ENCODE measurements at regions not wholly inside any gene's neighbourhood (a gene's known extent, or its start where the extent isn't known, plus 50 kb on each side); places are given as distances from the start of the nearest gene placed in this dataset.

DNA sequence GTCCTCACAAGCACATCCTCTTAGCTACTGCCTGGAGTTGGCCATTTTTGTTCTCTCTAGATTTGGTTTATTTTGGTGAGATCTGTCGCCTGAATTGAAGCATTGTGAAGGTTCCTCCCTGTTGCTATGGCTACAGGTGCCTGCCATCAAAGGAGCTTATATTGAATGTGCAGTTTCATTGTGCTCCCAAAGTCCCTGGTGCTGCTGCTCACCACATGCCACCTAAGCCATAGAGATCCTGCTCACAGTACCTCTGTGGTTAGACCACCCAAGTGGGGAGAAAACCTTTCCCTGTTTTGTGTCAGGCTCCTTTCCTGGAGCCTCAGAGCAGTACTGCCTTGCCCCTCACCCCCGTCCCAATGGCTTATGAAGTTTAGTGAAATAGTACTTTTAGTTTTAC, 383.4 kb downstream of the TMEM38B start:
- Histone ChIP-seq H3K4me2 (ENCODE audit: low read length) (no peak overlapping the region), H3K9me3 (ENCODE audit: low read length) (no peaks in the 10 kb centered on the region), H4K20me1 (ENCODE audit: low read length) (no peaks in the 10 kb centered on the region), H3K36me3 (ENCODE audit: low read depth, low read length) (no peaks in the 10 kb centered on the region), H3K9ac (ENCODE audit: low read length) (no peak overlapping the region), H3K79me2 (ENCODE audit: low read length) (no peaks in the 10 kb centered on the region), H3F3A (ENCODE audit: low read length, unreplicated experiment) (no peaks in the 10 kb centered on the region), H3K27ac (ENCODE audit: low read length) (no peak overlapping the region), H3K4me3 (ENCODE audit: low read length) (no peak overlapping the region), H2AFZ (ENCODE audit: low read length) (no peak overlapping the region), H3K9me2 (replicated peaks; ENCODE audit: low read length) (no peaks in the 10 kb centered on the region), H3K27me3 (ENCODE audit: low read length) (no peaks in the 10 kb centered on the region), H3K4me1 (ENCODE audit: insufficient read depth, low read length) (no peaks in the 10 kb centered on the region)
- ChIA-PET POLR2A (ENCODE audit: unreplicated experiment) (no interaction called here), CTCF (no interaction called here)
- ATAC-seq (no peak), DNase-seq (no peak)
- BruUV-seq (replicated peaks): no TSS peak
- TF ChIP-seq EZH2 (IDR thresholded peaks at IDR 0.05; ENCODE audit: low read length, unreplicated experiment) (no peak), EZH2phosphoT487 (IDR thresholded peaks at IDR 0.05; ENCODE audit: borderline replicate concordance, low read length) (no peak)
- TF ChIP-seq, protein P1, sequence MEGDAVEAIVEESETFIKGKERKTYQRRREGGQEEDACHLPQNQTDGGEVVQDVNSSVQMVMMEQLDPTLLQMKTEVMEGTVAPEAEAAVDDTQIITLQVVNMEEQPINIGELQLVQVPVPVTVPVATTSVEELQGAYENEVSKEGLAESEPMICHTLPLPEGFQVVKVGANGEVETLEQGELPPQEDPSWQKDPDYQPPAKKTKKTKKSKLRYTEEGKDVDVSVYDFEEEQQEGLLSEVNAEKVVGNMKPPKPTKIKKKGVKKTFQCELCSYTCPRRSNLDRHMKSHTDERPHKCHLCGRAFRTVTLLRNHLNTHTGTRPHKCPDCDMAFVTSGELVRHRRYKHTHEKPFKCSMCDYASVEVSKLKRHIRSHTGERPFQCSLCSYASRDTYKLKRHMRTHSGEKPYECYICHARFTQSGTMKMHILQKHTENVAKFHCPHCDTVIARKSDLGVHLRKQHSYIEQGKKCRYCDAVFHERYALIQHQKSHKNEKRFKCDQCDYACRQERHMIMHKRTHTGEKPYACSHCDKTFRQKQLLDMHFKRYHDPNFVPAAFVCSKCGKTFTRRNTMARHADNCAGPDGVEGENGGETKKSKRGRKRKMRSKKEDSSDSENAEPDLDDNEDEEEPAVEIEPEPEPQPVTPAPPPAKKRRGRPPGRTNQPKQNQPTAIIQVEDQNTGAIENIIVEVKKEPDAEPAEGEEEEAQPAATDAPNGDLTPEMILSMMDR (conservative IDR thresholded peaks at IDR 0.05; ENCODE audit: low read depth, low read length): no peak
- intact Hi-C loops (cut with micrococcal nuclease): no loop called here

DNA sequence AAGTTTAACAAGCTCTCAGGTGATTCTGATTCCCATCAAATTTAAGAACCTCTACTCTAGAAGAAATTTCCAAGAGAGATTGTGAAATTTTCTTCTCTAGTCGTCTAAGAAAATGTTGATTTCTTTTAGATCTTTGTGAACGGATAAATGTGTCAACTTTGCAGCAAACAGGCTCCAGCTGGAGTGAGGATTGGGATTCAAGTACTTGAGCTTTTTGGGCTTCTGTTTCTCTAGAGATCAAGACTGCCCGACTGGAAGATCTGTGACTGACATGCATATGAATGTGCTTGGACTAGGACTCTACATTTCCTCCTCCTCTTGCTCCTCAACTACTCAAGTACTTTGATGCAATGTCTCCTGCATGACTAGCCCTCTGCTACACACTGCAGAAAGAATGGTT, 388.3 kb downstream of the TMEM38B start:
- TF ChIP-seq EZH2 (IDR thresholded peaks at IDR 0.05; ENCODE audit: low read length, unreplicated experiment): no peak
- no peak for TF ChIP-seq EZH2phosphoT487 (IDR thresholded peaks at IDR 0.05; ENCODE audit: borderline replicate concordance, low read length)
- TF ChIP-seq, protein P1 (conservative IDR thresholded peaks at IDR 0.05; ENCODE audit: low read depth, low read length): no peak

DNA sequence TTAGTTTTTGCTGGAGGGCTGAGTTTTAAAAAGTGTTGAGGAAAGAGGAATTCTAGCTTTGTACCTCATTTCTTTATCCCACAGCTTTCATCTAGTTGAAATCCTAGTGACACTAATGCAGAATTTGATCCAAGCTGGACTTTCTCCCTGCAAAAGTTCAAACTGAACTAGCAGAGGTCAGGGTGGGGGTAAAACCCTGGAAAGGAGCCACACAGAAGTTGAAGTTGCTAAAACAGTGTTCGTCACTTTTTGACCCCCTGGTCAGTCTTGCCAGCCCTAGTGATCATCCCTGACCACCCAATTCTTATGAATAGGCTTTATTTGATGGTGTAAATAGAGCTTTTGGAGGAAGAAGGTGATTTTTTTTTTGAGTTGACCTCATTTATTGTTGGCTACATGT, 390.4 kb downstream of the TMEM38B start:
- H3K4me3 ChIP-seq (ENCODE audit: low read length): no peak overlapping the region
- H3K9ac ChIP-seq (ENCODE audit: low read length): no peak overlapping the region
- H3K9me2 ChIP-seq (replicated peaks; ENCODE audit: low read length): no peaks in the 10 kb centered on the region
- H3K27ac ChIP-seq (ENCODE audit: low read length): no peak overlapping the region
- H3K79me2 ChIP-seq (ENCODE audit: low read length): no peaks in the 10 kb centered on the region
- TF ChIP-seq EZH2phosphoT487 (IDR thresholded peaks at IDR 0.05; ENCODE audit: borderline replicate concordance, low read length) (no peak), EZH2 (IDR thresholded peaks at IDR 0.05; ENCODE audit: low read length, unreplicated experiment) (no peak)
- TF ChIP-seq, protein P1 (conservative IDR thresholded peaks at IDR 0.05; ENCODE audit: low read depth, low read length): no peak
- H3K4me2 ChIP-seq (ENCODE audit: low read length): no peak overlapping the region
- intact Hi-C loops (cut with micrococcal nuclease): no loop called here
- no peaks in the 10 kb centered on the region for H3K36me3 ChIP-seq (ENCODE audit: low read depth, low read length)
- no peaks in the 10 kb centered on the region for H3F3A ChIP-seq (ENCODE audit: low read length, unreplicated experiment)
- H3K9me3 ChIP-seq (ENCODE audit: low read length): no peaks in the 10 kb centered on the region
- CTCF ChIA-PET: no interaction called here
- no peaks in the 10 kb centered on the region for H4K20me1 ChIP-seq (ENCODE audit: low read length)
- POLR2A ChIA-PET (ENCODE audit: unreplicated experiment): interaction anchor here (0.7 kb wide), 1 partner anchor 552 kb away, joined by 11 read pairs; no protein-coding TSS in a partner anchor
- no TSS peak for BruUV-seq (replicated peaks)
- no peaks in the 10 kb centered on the region for H3K27me3 ChIP-seq (ENCODE audit: low read length)
- H3K4me1 ChIP-seq (ENCODE audit: insufficient read depth, low read length): no peaks in the 10 kb centered on the region
- no peak overlapping the region for H2AFZ ChIP-seq (ENCODE audit: low read length)
- ATAC-seq: no peak
- DNase-seq: no peak

More for the DNA sequence above, 388.3 kb downstream of the TMEM38B start:
- H3K9me3 ChIP-seq (ENCODE audit: low read length): no peaks in the 10 kb centered on the region
- H3K4me1 ChIP-seq (ENCODE audit: insufficient read depth, low read length): no peaks in the 10 kb centered on the region
- no peak overlapping the region for H3K9ac ChIP-seq (ENCODE audit: low read length)
- DNase-seq: no peak
- H3K9me2 ChIP-seq (replicated peaks; ENCODE audit: low read length): no peaks in the 10 kb centered on the region
- no peaks in the 10 kb centered on the region for H4K20me1 ChIP-seq (ENCODE audit: low read length)
- intact Hi-C loops (cut with micrococcal nuclease): no loop called here
- H3K4me2 ChIP-seq (ENCODE audit: low read length): no peak overlapping the region
- no peak overlapping the region for H2AFZ ChIP-seq (ENCODE audit: low read length)
- H3K27ac ChIP-seq (ENCODE audit: low read length): no peak overlapping the region
- POLR2A ChIA-PET (ENCODE audit: unreplicated experiment): no interaction called here
- H3K27me3 ChIP-seq (ENCODE audit: low read length): no peaks in the 10 kb centered on the region
- CTCF ChIA-PET: no interaction called here
- no TSS peak for BruUV-seq (replicated peaks)
- H3K4me3 ChIP-seq (ENCODE audit: low read length): no peak overlapping the region
- H3K36me3 ChIP-seq (ENCODE audit: low read depth, low read length): no peaks in the 10 kb centered on the region
- H3K79me2 ChIP-seq (ENCODE audit: low read length): no peaks in the 10 kb centered on the region
- no peak for ATAC-seq
- H3F3A ChIP-seq (ENCODE audit: low read length, unreplicated experiment): no peaks in the 10 kb centered on the region
